PC-9 (cell line): ENCODE measurements at regions not wholly inside any gene's neighbourhood (a gene's known extent, or its start where the extent isn't known, plus 50 kb on each side); places are given as distances from the start of the nearest gene placed in this dataset.

Experiments used
- BruUV-seq: library from RNA; stranded (reverse); fragments of 400-500 nt; replicated peaks from 2 replicates; lab custom pipeline; 2021; lab: Mats Ljungman, UMichigan
- CTCF ChIA-PET: fragments of 300-600 bp; sonication (Branson Sonifier 250); formaldehyde crosslinking; loops from one replicate; lab custom pipeline; 2022; ENCODE audit warnings: antibody characterized with exemption; lab: Charles Lee
- POLR2A ChIA-PET: fragments of 300-600 bp; sonication (Branson Sonifier 250); formaldehyde crosslinking; loops from one replicate; lab custom pipeline; 2022; ENCODE audit warnings: antibody characterized with exemption; ENCODE audit not compliant: unreplicated experiment; lab: Charles Lee
- DNase-seq, 2 experiments: peaks; one replicate each; pipeline versions ENCODE4 v3.0.0 to v3.0.0-alpha.2; 2015 to 2022; ENCODE audit warnings: mixed read lengths in 1 of 2
- H2AFZ ChIP-seq: fragments of 200-600 bp; sonication (generic); 2 replicates; pipeline ENCODE4 v1.8.1; 2017; ENCODE audit warnings: antibody characterized with exemption
- H3F3A ChIP-seq: fragments of 200-600 bp; sonication (generic); 2 replicates; pipeline ENCODE4 v1.8.1; 2017; ENCODE audit warnings: antibody characterized with exemption, mild to moderate bottlenecking, low read depth; ENCODE audit not compliant: insufficient read depth
- H3K27ac ChIP-seq: fragments of 200-600 bp; sonication (generic); 2 replicates; pipeline ENCODE4 v1.6.1; 2016; ENCODE audit warnings: mixed run types
- H3K27me3 ChIP-seq: fragments of 200-600 bp; sonication (generic); 2 replicates; pipeline ENCODE4 v1.6.1; 2016; ENCODE audit warnings: low read depth, mixed run types; ENCODE audit not compliant: insufficient read depth
- H3K36me3 ChIP-seq: fragments of 200-600 bp; sonication (generic); 2 replicates; pipeline ENCODE4 v1.6.1; 2016; ENCODE audit warnings: low read depth, mixed run types
- H3K4me1 ChIP-seq: fragments of 200-600 bp; sonication (generic); replicated peaks from 2 replicates; pipeline ENCODE4 v1.6.1; 2016; ENCODE audit warnings: mixed run types; ENCODE audit not compliant: insufficient read depth
- H3K4me2 ChIP-seq: fragments of 200-600 bp; sonication (generic); 2 replicates; pipeline ENCODE4 v1.6.1; 2017; ENCODE audit warnings: mixed run types
- H3K4me3 ChIP-seq: fragments of 200-600 bp; sonication (generic); 2 replicates; pipeline ENCODE4 v1.6.1; 2016; ENCODE audit warnings: mixed run types
- H3K79me2 ChIP-seq: fragments of 200-600 bp; sonication (generic); 2 replicates; pipeline ENCODE4 v1.6.1; 2017; ENCODE audit warnings: low read depth, mixed run types
- H3K9me2 ChIP-seq: fragments of 200-600 bp; sonication (generic); 2 replicates; pipeline ENCODE4 v1.8.1; 2017; ENCODE audit warnings: mild to moderate bottlenecking; ENCODE audit not compliant: insufficient read depth
- H3K9me3 ChIP-seq: fragments of 200-600 bp; sonication (generic); 2 replicates; pipeline ENCODE4 v1.8.1; 2016; ENCODE audit warnings: low read depth; ENCODE audit not compliant: insufficient read depth
- H4K20me1 ChIP-seq: fragments of 200-600 bp; sonication (generic); 2 replicates; pipeline ENCODE4 v1.8.1; 2017; ENCODE audit not compliant: insufficient read depth
- EZH2 ChIP-seq: fragments of 200-600 bp; sonication (generic); IDR thresholded peaks from 2 replicates; pipeline ENCODE4 v1.8.0; 2017; ENCODE audit warnings: antibody characterized with exemption, low read depth
- intact Hi-C: fragments of 100-400 bp; cut with micrococcal nuclease; formaldehyde crosslinking; loops from one replicate; pipeline ENCODE4 v1.10.0; 2022; ENCODE audit not compliant: unreplicated experiment
- TF ChIP-seq, protein P1 (sequence below): fragments of 200-600 bp; sonication (generic); conservative IDR thresholded peaks from 2 replicates; pipeline ENCODE4 v1.6.1; 2017; ENCODE audit warnings: mixed run types, antibody characterized with exemption, mild to moderate bottlenecking, moderate library complexity

DNA sequence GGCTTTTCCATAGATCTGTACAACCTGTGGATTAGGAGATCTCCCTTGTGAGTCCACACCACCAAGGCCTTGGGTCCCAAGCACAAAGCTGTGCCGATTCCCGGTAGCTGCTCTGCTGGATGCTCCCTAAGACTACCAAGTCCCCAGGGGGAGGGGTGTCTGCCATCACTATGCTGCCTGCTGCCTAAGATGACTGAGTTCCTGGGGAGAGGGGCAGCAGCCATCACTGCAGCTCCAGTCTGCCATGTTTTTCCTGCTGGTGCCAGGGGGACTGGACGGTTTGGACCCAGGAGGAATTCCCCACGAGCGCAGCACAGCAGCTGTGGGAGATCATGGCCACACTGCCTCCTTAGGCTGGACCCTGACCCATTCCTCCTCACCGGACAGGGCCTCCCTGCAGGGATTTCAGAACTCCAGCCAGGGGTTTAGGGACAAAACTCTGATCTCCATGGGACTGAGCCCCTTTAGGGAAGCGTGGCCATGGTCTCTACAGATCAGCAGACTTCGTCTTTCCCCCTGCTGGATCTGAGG is 1049.8 kb downstream of the SORCS1 start:
- ChIA-PET CTCF (no interaction called here), POLR2A (no interaction called here)
- Histone ChIP-seq H3K9me2 (no peaks in the 10 kb centered on the region), H3K27me3 (no peaks in the 10 kb centered on the region), H2AFZ (no peak overlapping the region), H3K27ac (no peak overlapping the region), H3K9me3 (no peaks in the 10 kb centered on the region), H3K36me3 (no peaks in the 10 kb centered on the region), H4K20me1 (no peaks in the 10 kb centered on the region), H3K4me2 (no peak overlapping the region), H3F3A (no peaks in the 10 kb centered on the region), H3K4me3 (no peak overlapping the region), H3K4me1 (no peaks in the 10 kb centered on the region), H3K79me2 (no peaks in the 10 kb centered on the region)
- intact Hi-C loops, result no loop called here
- TF ChIP-seq EZH2, result no peak
- TF ChIP-seq, protein P1, sequence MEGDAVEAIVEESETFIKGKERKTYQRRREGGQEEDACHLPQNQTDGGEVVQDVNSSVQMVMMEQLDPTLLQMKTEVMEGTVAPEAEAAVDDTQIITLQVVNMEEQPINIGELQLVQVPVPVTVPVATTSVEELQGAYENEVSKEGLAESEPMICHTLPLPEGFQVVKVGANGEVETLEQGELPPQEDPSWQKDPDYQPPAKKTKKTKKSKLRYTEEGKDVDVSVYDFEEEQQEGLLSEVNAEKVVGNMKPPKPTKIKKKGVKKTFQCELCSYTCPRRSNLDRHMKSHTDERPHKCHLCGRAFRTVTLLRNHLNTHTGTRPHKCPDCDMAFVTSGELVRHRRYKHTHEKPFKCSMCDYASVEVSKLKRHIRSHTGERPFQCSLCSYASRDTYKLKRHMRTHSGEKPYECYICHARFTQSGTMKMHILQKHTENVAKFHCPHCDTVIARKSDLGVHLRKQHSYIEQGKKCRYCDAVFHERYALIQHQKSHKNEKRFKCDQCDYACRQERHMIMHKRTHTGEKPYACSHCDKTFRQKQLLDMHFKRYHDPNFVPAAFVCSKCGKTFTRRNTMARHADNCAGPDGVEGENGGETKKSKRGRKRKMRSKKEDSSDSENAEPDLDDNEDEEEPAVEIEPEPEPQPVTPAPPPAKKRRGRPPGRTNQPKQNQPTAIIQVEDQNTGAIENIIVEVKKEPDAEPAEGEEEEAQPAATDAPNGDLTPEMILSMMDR, result no peak
- DNase-seq, result no peak
- no TSS peak for BruUV-seq

DNA sequence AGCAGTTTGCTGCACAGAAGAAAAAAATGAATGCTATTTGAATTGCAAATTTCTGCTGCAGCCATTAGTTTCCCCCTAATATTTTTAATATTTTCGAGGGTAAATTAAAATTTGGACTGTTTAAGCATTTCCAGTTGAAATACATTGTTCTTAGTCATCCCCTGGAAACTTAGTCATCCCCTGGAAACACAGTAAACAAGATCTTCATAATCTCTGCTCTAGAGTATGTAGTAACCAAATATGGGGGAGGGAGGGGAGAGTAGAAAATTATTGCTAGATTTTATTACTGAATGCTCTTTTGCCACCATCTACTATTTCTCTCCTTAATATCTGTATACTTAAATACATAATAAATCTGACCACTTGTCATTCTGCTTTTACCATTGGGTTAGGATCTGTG is 1053.3 kb downstream of the SORCS1 start:
- intact Hi-C loops, result no loop called here
- Histone ChIP-seq H4K20me1 (no peaks in the 10 kb centered on the region), H3K36me3 (no peaks in the 10 kb centered on the region), H3K4me3 (no peak overlapping the region), H3K9me3 (no peaks in the 10 kb centered on the region), H3F3A (no peaks in the 10 kb centered on the region), H3K27ac (no peak overlapping the region), H3K27me3 (no peaks in the 10 kb centered on the region), H3K79me2 (no peaks in the 10 kb centered on the region), H3K9me2 (no peaks in the 10 kb centered on the region), H3K4me1 (no peaks in the 10 kb centered on the region), H2AFZ (no peak overlapping the region), H3K4me2 (no peak overlapping the region)
- POLR2A ChIA-PET, result no interaction called here
- CTCF ChIA-PET, result no interaction called here
- DNase-seq, result no peak
- TF ChIP-seq EZH2, result no peak
- TF ChIP-seq, protein P1, result no peak
- BruUV-seq, result no TSS peak

DNA sequence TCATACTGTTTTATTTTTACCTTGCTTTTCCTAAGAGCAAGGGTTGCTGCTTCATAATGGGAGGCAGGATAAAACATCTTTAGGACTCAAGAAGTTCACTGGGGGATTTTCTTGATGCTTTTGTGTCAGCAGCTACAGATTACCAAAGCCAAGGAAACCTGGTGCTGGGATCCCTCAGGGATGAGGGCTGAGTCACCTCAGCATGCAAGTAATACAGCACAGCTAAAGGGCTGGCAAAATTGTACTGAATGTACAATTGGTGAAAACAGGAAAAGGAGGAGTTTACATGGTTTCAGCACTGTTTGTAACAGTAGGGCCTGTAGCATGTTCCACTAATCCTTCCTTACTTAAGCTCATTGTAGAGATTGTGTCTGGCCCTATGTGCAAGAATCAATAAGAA is 1056.8 kb downstream of the SORCS1 start:
- H3K36me3 ChIP-seq, result no peaks in the 10 kb centered on the region
- H3K4me2 ChIP-seq, result no peak overlapping the region
- TF ChIP-seq, protein P1, result no peak
- TF ChIP-seq EZH2, result no peak
- intact Hi-C loops, result no loop called here
- no peak overlapping the region for H3K27ac ChIP-seq
- no peaks in the 10 kb centered on the region for H4K20me1 ChIP-seq
- no peak for DNase-seq
- no peaks in the 10 kb centered on the region for H3K9me3 ChIP-seq
- no peaks in the 10 kb centered on the region for H3K9me2 ChIP-seq
- no TSS peak for BruUV-seq
- ChIA-PET POLR2A (no interaction called here), CTCF (no interaction called here)
- H3K79me2 ChIP-seq, result no peaks in the 10 kb centered on the region
- H3K27me3 ChIP-seq, result no peaks in the 10 kb centered on the region
- H3K4me1 ChIP-seq, result no peaks in the 10 kb centered on the region
- no peak overlapping the region for H2AFZ ChIP-seq
- no peak overlapping the region for H3K4me3 ChIP-seq
- H3F3A ChIP-seq, result no peaks in the 10 kb centered on the region
